ENCODE measurements at regions not wholly inside any gene's neighbourhood (a gene's known extent, or its start where the extent isn't known, plus 50 kb on each side); places are given as distances from the start of the nearest gene placed in this dataset.

GRCh38 chr3:194996746-194997145 is 274.2 kb downstream of the XXYLT1 start:
- no peaks in the 10 kb centered on the region for H3K36me3 ChIP-seq (replicated peaks in 1 of 2; ENCODE audit: control extremely low read depth in 1 of 2, control insufficient read depth in 1 of 2, extremely low read depth in 1 of 2, insufficient read depth in 2 of 2, low read length in 1 of 2)
- H3K4me1 ChIP-seq (ENCODE audit: control insufficient read depth in 2 of 2, insufficient read depth in 2 of 2, low read length in 2 of 2), result peaks cover 1 to 2% of the 10 kb centered on the region in 2 donors
- H3K9ac ChIP-seq (ENCODE audit: low read length), result no peak overlapping the region
- no peak overlapping the region for H2AFZ ChIP-seq (ENCODE audit: insufficient read depth, low read depth, low read length, poor library complexity, severe bottlenecking)
- ATAC-seq (ENCODE audit: low read depth), result no peak
- ChIA-PET CTCF (interaction anchor here (1.3 to 1.8 kb wide), 2 partner anchors 264 to 314 kb away, joined by 3 to 8 read pairs; no protein-coding TSS in a partner anchor), POLR2A (no interaction called here)
- Mint-ChIP-seq H3K9me3 (ENCODE audit: insufficient read depth) (no peaks in the 10 kb centered on the region), H3K4me1 (peaks cover 4% of the 10 kb centered on the region), H3K27ac (no peak overlapping the region), H3K4me3 (no peak overlapping the region), H3K27me3 (peaks cover 3% of the 10 kb centered on the region)
- peaks cover 0 to 7% (median 0%) of the 10 kb centered on the region in 4 experiments for H3K27me3 ChIP-seq (replicated peaks in 1 of 4; ENCODE audit: control extremely low read depth in 1 of 4, control insufficient read depth in 3 of 4, insufficient read depth in 4 of 4, low read length in 3 of 4)
- no peak overlapping the region for H3K4me2 ChIP-seq (replicated peaks; ENCODE audit: low read depth, low read length, poor library complexity, severe bottlenecking)
- H4K20me1 ChIP-seq (ENCODE audit: control insufficient read depth, insufficient read depth, low read length, poor library complexity, severe bottlenecking), result no peaks in the 10 kb centered on the region
- 80% methylated on average over 5 of the region's 9 CpGs for WGBS (ENCODE audit: insufficient coverage)
- H3K4me3 ChIP-seq (ENCODE audit: control extremely low read depth in 1 of 5, extremely low read depth in 1 of 5, insufficient read depth in 1 of 5, low read depth in 2 of 5, low read length in 4 of 5), result no peak overlapping the region
- no peaks in the 10 kb centered on the region for H3K9me3 ChIP-seq (ENCODE audit: control extremely low read depth in 1 of 3, control insufficient read depth in 2 of 3, insufficient read depth in 1 of 3, low read length in 2 of 3)
- H3K27ac ChIP-seq (ENCODE audit: low read length in 2 of 2), result no peak overlapping the region
- H3K79me2 ChIP-seq (ENCODE audit: control insufficient read depth, insufficient read depth, low read length), result no peaks in the 10 kb centered on the region
- DNase-seq, result no peak
- TF ChIP-seq EZH2 (IDR thresholded peaks at IDR 0.05; ENCODE audit: borderline replicate concordance, insufficient read depth, low read depth, low read length, poor library complexity, severe bottlenecking) (no peak), CTCF (IDR thresholded peaks at IDR 0.05) (no peak)
- intact Hi-C loops (cut with micrococcal nuclease), result no loop called here

DNA sequence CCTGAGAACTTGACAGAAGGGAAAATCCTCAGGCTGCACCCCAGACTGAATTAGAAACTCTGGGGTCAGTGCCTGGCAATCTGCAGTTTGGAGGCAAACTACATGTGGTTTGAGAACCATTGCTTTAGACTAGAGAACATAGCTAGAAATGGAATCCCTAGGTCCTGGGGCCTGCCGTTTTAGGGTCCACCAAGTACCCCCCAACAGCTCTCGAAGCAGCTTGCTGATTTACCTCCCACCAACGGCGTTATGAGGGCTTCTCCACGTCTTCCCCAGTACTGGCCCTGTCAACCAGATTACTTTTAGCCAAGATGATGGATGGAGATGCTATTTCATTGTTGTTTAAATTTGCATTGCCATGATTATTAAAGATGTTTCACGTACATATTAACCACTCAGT is 272.5 kb downstream of the XXYLT1 start:
- Histone ChIP-seq H4K20me1 (ENCODE audit: control insufficient read depth, insufficient read depth, low read length, poor library complexity, severe bottlenecking) (no peaks in the 10 kb centered on the region), H2AFZ (ENCODE audit: insufficient read depth, low read depth, low read length, poor library complexity, severe bottlenecking) (no peak overlapping the region), H3K4me2 (replicated peaks; ENCODE audit: low read depth, low read length, poor library complexity, severe bottlenecking) (no peak overlapping the region), H3K27me3 (replicated peaks in 1 of 4; ENCODE audit: control extremely low read depth in 1 of 4, control insufficient read depth in 3 of 4, insufficient read depth in 4 of 4, low read length in 3 of 4) (peaks cover 0 to 7% (median 0%) of the 10 kb centered on the region in 4 experiments), H3K4me3 (ENCODE audit: control extremely low read depth in 1 of 5, extremely low read depth in 1 of 5, insufficient read depth in 1 of 5, low read depth in 2 of 5, low read length in 4 of 5) (no peak overlapping the region), H3K36me3 (replicated peaks in 1 of 2; ENCODE audit: control extremely low read depth in 1 of 2, control insufficient read depth in 1 of 2, extremely low read depth in 1 of 2, insufficient read depth in 2 of 2, low read length in 1 of 2) (no peaks in the 10 kb centered on the region), H3K27ac (ENCODE audit: low read length in 2 of 2) (no peak overlapping the region), H3K9ac (ENCODE audit: low read length) (no peak overlapping the region), H3K4me1 (ENCODE audit: control insufficient read depth in 2 of 2, insufficient read depth in 2 of 2, low read length in 2 of 2) (peaks cover 8 to 18% of the 10 kb centered on the region in 2 donors), H3K79me2 (ENCODE audit: control insufficient read depth, insufficient read depth, low read length) (no peaks in the 10 kb centered on the region), H3K9me3 (ENCODE audit: control extremely low read depth in 1 of 3, control insufficient read depth in 2 of 3, insufficient read depth in 1 of 3, low read length in 2 of 3) (no peaks in the 10 kb centered on the region)
- no peak for TF ChIP-seq CTCF (IDR thresholded peaks at IDR 0.05)
- no peak for ATAC-seq (ENCODE audit: low read depth)
- no peaks in the 10 kb centered on the region for H3K27me3 Mint-ChIP-seq
- H3K4me1 Mint-ChIP-seq, result peaks cover 20% of the 10 kb centered on the region
- no peak overlapping the region for H3K4me3 Mint-ChIP-seq
- no peak for DNase-seq
- ChIA-PET CTCF (interaction anchor here (0.9 to 5.8 kb wide), 4 partner anchors 18 to 316 kb away, joined by 3 to 61 read pairs (median 5); no protein-coding TSS in a partner anchor), POLR2A (no interaction called here)
- no CpG with 5 or more reads among the region's 6 CpGs for WGBS (ENCODE audit: insufficient coverage)
- H3K27ac Mint-ChIP-seq, result no peak overlapping the region
- intact Hi-C loops (cut with micrococcal nuclease), result no loop called here
- H3K9me3 Mint-ChIP-seq (ENCODE audit: insufficient read depth), result no peaks in the 10 kb centered on the region

Data from B cell (primary cell).